Midbrain (tissue), 1 donor: ENCODE measurements at regions not wholly inside any gene's neighbourhood (a gene's known extent, or its start where the extent isn't known, plus 50 kb on each side); places are given as distances from the start of the nearest gene placed in this dataset.

Experiments used
- DNase-seq: peaks from one replicate; lab custom pipeline; 2025; lab: John Stamatoyannopoulos, UW

GRCh38 chrX:40149286-40150175, 51.8 kb upstream of the BCOR start:
- DNase-seq = no peak

- no peak for DNase-seq
Observed at GRCh38 chrX:40148385-40149285, 50.9 kb upstream of the BCOR start.

GRCh38 chrX:40147971-40148370, 50.2 kb upstream of the BCOR start:
- DNase-seq = no peak
